ENCODE measurements at regions not wholly inside any gene's neighbourhood (a gene's known extent, or its start where the extent isn't known, plus 50 kb on each side); places are given as distances from the start of the nearest gene placed in this dataset.

DNA sequence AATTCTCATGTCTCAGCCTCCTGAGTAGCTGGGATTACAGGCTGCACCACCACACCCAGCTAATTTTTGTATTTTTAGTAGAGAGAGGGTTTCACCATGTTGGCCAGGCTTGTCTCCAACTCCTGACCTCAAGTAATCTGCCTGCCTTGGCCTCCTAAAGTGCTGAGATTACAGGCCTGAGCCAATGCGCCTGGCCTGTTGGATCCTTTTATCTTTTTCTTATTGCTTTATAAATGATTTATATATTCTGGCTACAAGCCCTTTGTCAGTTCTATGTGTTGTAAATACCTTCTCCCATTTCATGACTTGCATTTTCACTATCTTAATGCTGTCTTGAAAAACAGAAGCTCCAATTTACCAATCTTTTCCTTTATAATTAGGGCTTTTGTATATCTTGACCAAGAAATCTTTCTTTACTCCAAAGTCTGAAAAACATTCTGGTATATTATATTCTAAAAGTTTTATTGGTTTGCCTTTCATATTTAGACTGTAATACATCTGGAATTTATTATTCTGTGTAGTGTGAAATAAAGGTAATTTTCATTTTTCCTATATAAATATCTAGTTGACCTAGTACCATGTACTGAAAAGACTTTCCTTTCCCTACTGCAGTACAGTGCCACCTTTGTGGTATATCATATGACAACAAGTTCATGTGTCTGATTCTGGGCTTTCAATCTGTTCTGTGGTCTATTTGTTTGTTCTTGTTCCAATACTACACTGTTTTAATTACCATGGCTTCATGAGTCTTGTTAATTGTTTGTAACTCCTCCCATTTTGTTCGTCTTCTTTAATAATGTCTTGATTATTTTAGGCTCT, 52.9 kb upstream of the RNU6-1 start:
- no peak overlapping the region for H4K91ac ChIP-seq (ENCODE audit: low read length)
- peaks cover 23% of the 10 kb centered on the region for H3K9me3 ChIP-seq (ENCODE audit: control insufficient read depth, low read length)
- no peak overlapping the region for H4K8ac ChIP-seq (ENCODE audit: low read length)
- DNase-seq, result peak; percentile 22
- H3K27ac ChIP-seq (ENCODE audit: low read length, poor library complexity, severe bottlenecking), result no peak overlapping the region
- H3K4ac ChIP-seq (ENCODE audit: low read depth in 1 of 2, low read length in 2 of 2), result no peak overlapping the region
- H3K4me1 ChIP-seq (ENCODE audit: control insufficient read depth, insufficient read depth, low read depth, low read length), result no peaks in the 10 kb centered on the region
- no peak overlapping the region for H2BK12ac ChIP-seq (ENCODE audit: low read length in 2 of 2)
- H3K23ac ChIP-seq (ENCODE audit: low read length in 2 of 2), result no peak overlapping the region
- H3K9ac ChIP-seq (ENCODE audit: low read length), result no peak overlapping the region
- H3K18ac ChIP-seq (ENCODE audit: low read depth in 1 of 2, low read length in 2 of 2), result no peak overlapping the region
- no peak overlapping the region for H2BK120ac ChIP-seq (ENCODE audit: low read depth, low read length)
- H3K79me1 ChIP-seq (replicated peaks; ENCODE audit: low read length, poor library complexity, severe bottlenecking), result no peaks in the 10 kb centered on the region
- no peak overlapping the region for H2BK5ac ChIP-seq (ENCODE audit: low read depth, low read length, poor library complexity, severe bottlenecking)
- H2AK5ac ChIP-seq (ENCODE audit: low read length, severe bottlenecking), result no peak overlapping the region
- no CpG with 5 or more reads among the region's 2 CpGs for WGBS
- peaks cover 0 to 18% of the 10 kb centered on the region in 2 experiments for H3K27me3 ChIP-seq (ENCODE audit: control insufficient read depth in 1 of 2, insufficient read depth in 1 of 2, low read length in 2 of 2)
- H2BK15ac ChIP-seq (ENCODE audit: low read depth, poor library complexity, severe bottlenecking), result no peak overlapping the region
- H3K14ac ChIP-seq (ENCODE audit: low read length in 2 of 2), result no peak overlapping the region
- no peak overlapping the region for H3K4me3 ChIP-seq (ENCODE audit: insufficient read depth in 1 of 2, low read depth in 1 of 2, low read length in 2 of 2)
- no peaks in the 10 kb centered on the region for H3K36me3 ChIP-seq (ENCODE audit: control insufficient read depth in 1 of 2, insufficient read depth in 2 of 2, low read depth in 1 of 2, low read length in 2 of 2)
- H3K4me2 ChIP-seq (ENCODE audit: low read length, poor library complexity, severe bottlenecking), result no peak overlapping the region
- H2AFZ ChIP-seq (ENCODE audit: low read depth, low read length), result no peak overlapping the region

DNA sequence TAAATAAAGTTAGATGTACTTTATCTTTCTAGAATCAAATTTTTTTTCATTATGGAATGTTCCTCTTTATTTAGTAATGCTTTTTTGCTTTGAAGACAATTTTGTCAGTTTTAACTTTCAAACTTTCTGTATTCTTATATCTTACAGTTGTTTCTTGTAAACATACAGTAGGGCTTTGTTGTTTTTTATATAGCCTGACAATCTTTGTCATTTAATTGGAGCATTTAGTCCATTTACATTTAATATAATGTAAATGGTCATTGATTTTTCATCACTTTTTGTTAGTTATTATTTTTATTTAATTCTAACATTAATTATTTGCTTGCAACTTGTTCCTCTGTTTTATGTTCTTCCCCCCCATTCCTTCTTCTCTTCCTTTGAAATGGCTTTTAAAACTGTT, 55.4 kb upstream of the RNU6-1 start:
- Histone ChIP-seq H2BK12ac (ENCODE audit: low read length in 2 of 2) (no peak overlapping the region), H3K23ac (ENCODE audit: low read length in 2 of 2) (no peak overlapping the region), H3K9me3 (ENCODE audit: control insufficient read depth, low read length) (peaks cover 20% of the 10 kb centered on the region), H3K79me1 (replicated peaks; ENCODE audit: low read length, poor library complexity, severe bottlenecking) (no peaks in the 10 kb centered on the region), H3K4me1 (ENCODE audit: control insufficient read depth, insufficient read depth, low read depth, low read length) (no peaks in the 10 kb centered on the region), H2BK15ac (ENCODE audit: low read depth, poor library complexity, severe bottlenecking) (no peak overlapping the region), H3K9ac (ENCODE audit: low read length) (no peak overlapping the region), H3K4ac (ENCODE audit: low read depth in 1 of 2, low read length in 2 of 2) (no peak overlapping the region), H3K27ac (ENCODE audit: low read length, poor library complexity, severe bottlenecking) (no peak overlapping the region), H3K27me3 (ENCODE audit: control insufficient read depth in 1 of 2, insufficient read depth in 1 of 2, low read length in 2 of 2) (no peaks in the 10 kb centered on the region), H3K4me2 (ENCODE audit: low read length, poor library complexity, severe bottlenecking) (no peak overlapping the region), H3K18ac (ENCODE audit: low read depth in 1 of 2, low read length in 2 of 2) (no peak overlapping the region), H4K8ac (ENCODE audit: low read length) (no peak overlapping the region), H3K36me3 (ENCODE audit: control insufficient read depth in 1 of 2, insufficient read depth in 2 of 2, low read depth in 1 of 2, low read length in 2 of 2) (no peaks in the 10 kb centered on the region), H2AK5ac (ENCODE audit: low read length, severe bottlenecking) (no peak overlapping the region), H2BK120ac (ENCODE audit: low read depth, low read length) (no peak overlapping the region), H3K14ac (ENCODE audit: low read length in 2 of 2) (no peak overlapping the region), H4K91ac (ENCODE audit: low read length) (no peak overlapping the region), H2BK5ac (ENCODE audit: low read depth, low read length, poor library complexity, severe bottlenecking) (no peak overlapping the region), H2AFZ (ENCODE audit: low read depth, low read length) (no peak overlapping the region), H3K4me3 (ENCODE audit: insufficient read depth in 1 of 2, low read depth in 1 of 2, low read length in 2 of 2) (no peak overlapping the region)
- DNase-seq, result no peak

GRCh38 chr15:67897646-67898339, 57.9 kb upstream of the RNU6-1 start:
- peak; percentile 17 for DNase-seq
- H2AK5ac ChIP-seq (ENCODE audit: low read length, severe bottlenecking), result no peak overlapping the region
- no peak overlapping the region for H3K14ac ChIP-seq (ENCODE audit: low read length in 2 of 2)
- H2AFZ ChIP-seq (ENCODE audit: low read depth, low read length), result no peak overlapping the region
- H3K9me3 ChIP-seq (ENCODE audit: control insufficient read depth, low read length), result peaks cover 13% of the 10 kb centered on the region
- WGBS, result 100% methylated on average over 1 of the region's 3 CpGs
- no peak overlapping the region for H2BK5ac ChIP-seq (ENCODE audit: low read depth, low read length, poor library complexity, severe bottlenecking)
- H3K18ac ChIP-seq (ENCODE audit: low read depth in 1 of 2, low read length in 2 of 2), result no peak overlapping the region
- H4K91ac ChIP-seq (ENCODE audit: low read length), result no peak overlapping the region
- no peak overlapping the region for H3K9ac ChIP-seq (ENCODE audit: low read length)
- no peaks in the 10 kb centered on the region for H3K27me3 ChIP-seq (ENCODE audit: control insufficient read depth in 1 of 2, insufficient read depth in 1 of 2, low read length in 2 of 2)
- no peaks in the 10 kb centered on the region for H3K36me3 ChIP-seq (ENCODE audit: control insufficient read depth in 1 of 2, insufficient read depth in 2 of 2, low read depth in 1 of 2, low read length in 2 of 2)
- no peaks in the 10 kb centered on the region for H3K79me1 ChIP-seq (replicated peaks; ENCODE audit: low read length, poor library complexity, severe bottlenecking)
- no peak overlapping the region for H3K27ac ChIP-seq (ENCODE audit: low read length, poor library complexity, severe bottlenecking)
- no peaks in the 10 kb centered on the region for H3K4me1 ChIP-seq (ENCODE audit: control insufficient read depth, insufficient read depth, low read depth, low read length)
- H2BK15ac ChIP-seq (ENCODE audit: low read depth, poor library complexity, severe bottlenecking), result no peak overlapping the region
- H4K8ac ChIP-seq (ENCODE audit: low read length), result no peak overlapping the region
- no peak overlapping the region for H2BK12ac ChIP-seq (ENCODE audit: low read length in 2 of 2)
- no peak overlapping the region for H2BK120ac ChIP-seq (ENCODE audit: low read depth, low read length)
- no peak overlapping the region for H3K4ac ChIP-seq (ENCODE audit: low read depth in 1 of 2, low read length in 2 of 2)
- H3K4me2 ChIP-seq (ENCODE audit: low read length, poor library complexity, severe bottlenecking), result no peak overlapping the region
- H3K23ac ChIP-seq (ENCODE audit: low read length in 2 of 2), result no peak overlapping the region
- no peak overlapping the region for H3K4me3 ChIP-seq (ENCODE audit: insufficient read depth in 1 of 2, low read depth in 1 of 2, low read length in 2 of 2)

GRCh38 chr15:67899596-67900283, 59.9 kb upstream of the RNU6-1 start:
- no peak overlapping the region for H4K91ac ChIP-seq (ENCODE audit: low read length)
- WGBS, result 94% methylated on average over 8 of the region's 9 CpGs
- H4K8ac ChIP-seq (ENCODE audit: low read length), result no peak overlapping the region

More at GRCh38 chr15:67899596-67900283, 59.9 kb upstream of the RNU6-1 start:
- Histone ChIP-seq H3K79me1 (replicated peaks; ENCODE audit: low read length, poor library complexity, severe bottlenecking) (no peaks in the 10 kb centered on the region), H3K18ac (ENCODE audit: low read depth in 1 of 2, low read length in 2 of 2) (no peak overlapping the region), H2BK120ac (ENCODE audit: low read depth, low read length) (no peak overlapping the region), H2BK5ac (ENCODE audit: low read depth, low read length, poor library complexity, severe bottlenecking) (no peak overlapping the region), H3K4me3 (ENCODE audit: insufficient read depth in 1 of 2, low read depth in 1 of 2, low read length in 2 of 2) (no peak overlapping the region), H3K14ac (ENCODE audit: low read length in 2 of 2) (no peak overlapping the region), H3K27me3 (ENCODE audit: control insufficient read depth in 1 of 2, insufficient read depth in 1 of 2, low read length in 2 of 2) (no peaks in the 10 kb centered on the region), H3K23ac (ENCODE audit: low read length in 2 of 2) (no peak overlapping the region), H3K4ac (ENCODE audit: low read depth in 1 of 2, low read length in 2 of 2) (no peak overlapping the region), H3K9me3 (ENCODE audit: control insufficient read depth, low read length) (peaks cover 12% of the 10 kb centered on the region), H3K36me3 (ENCODE audit: control insufficient read depth in 1 of 2, insufficient read depth in 2 of 2, low read depth in 1 of 2, low read length in 2 of 2) (no peaks in the 10 kb centered on the region), H2BK12ac (ENCODE audit: low read length in 2 of 2) (no peak overlapping the region), H2BK15ac (ENCODE audit: low read depth, poor library complexity, severe bottlenecking) (no peak overlapping the region), H3K4me2 (ENCODE audit: low read length, poor library complexity, severe bottlenecking) (no peak overlapping the region), H2AK5ac (ENCODE audit: low read length, severe bottlenecking) (no peak overlapping the region), H3K9ac (ENCODE audit: low read length) (no peak overlapping the region), H3K4me1 (ENCODE audit: control insufficient read depth, insufficient read depth, low read depth, low read length) (no peaks in the 10 kb centered on the region), H3K27ac (ENCODE audit: low read length, poor library complexity, severe bottlenecking) (no peak overlapping the region), H2AFZ (ENCODE audit: low read depth, low read length) (no peak overlapping the region)
- DNase-seq, result no peak

Data from mesenchymal stem cell (in vitro differentiated cells and primary cell).